Tibial nerve (tissue), 3 donors: ENCODE measurements at regions not wholly inside any gene's neighbourhood (a gene's known extent, or its start where the extent isn't known, plus 50 kb on each side); places are given as distances from the start of the nearest gene placed in this dataset.

Source experiments
- CTCF ChIP-seq, 5 experiments: fragments of 200-600 bp in 3 of 5; fragments of 450-650 bp in 2 of 5; sonication (generic) in 3 of 5; IDR thresholded peaks; one replicate each; pipeline ENCODE4 v1.5.1; 2016 to 2019; ENCODE audit warnings: antibody characterized with exemption in 5 of 5, mild to moderate bottlenecking in 3 of 5, moderate library complexity in 2 of 5
- POLR2A ChIP-seq, 2 donors: fragments of 450-650 bp; IDR thresholded peaks; one replicate each; pipeline ENCODE4 v1.6.1; 2017; ENCODE audit warnings: antibody characterized with exemption in 2 of 2, mild to moderate bottlenecking in 2 of 2, moderate library complexity in 2 of 2

GRCh38 chr11:45470794-45471167 is 184.6 kb upstream of the SYT13 start:
- TF ChIP-seq CTCF (IDR thresholded peaks at IDR 0.05) = no peak
- no peak for TF ChIP-seq POLR2A (IDR thresholded peaks at IDR 0.05)
